GM19468 (cell line): ENCODE measurements at regions not wholly inside any gene's neighbourhood (a gene's known extent, or its start where the extent isn't known, plus 50 kb on each side); places are given as distances from the start of the nearest gene placed in this dataset.

Experiments used
- ATAC-seq: cut with Tn5 transposase; IDR thresholded peaks from one replicate; pipeline ENCODE4 v1.9.1; 2021; ENCODE audit warnings: mild to moderate bottlenecking, moderate library complexity, moderate number of reproducible peaks; ENCODE audit not compliant: unreplicated experiment; ENCODE audit errors: extremely low read depth

DNA sequence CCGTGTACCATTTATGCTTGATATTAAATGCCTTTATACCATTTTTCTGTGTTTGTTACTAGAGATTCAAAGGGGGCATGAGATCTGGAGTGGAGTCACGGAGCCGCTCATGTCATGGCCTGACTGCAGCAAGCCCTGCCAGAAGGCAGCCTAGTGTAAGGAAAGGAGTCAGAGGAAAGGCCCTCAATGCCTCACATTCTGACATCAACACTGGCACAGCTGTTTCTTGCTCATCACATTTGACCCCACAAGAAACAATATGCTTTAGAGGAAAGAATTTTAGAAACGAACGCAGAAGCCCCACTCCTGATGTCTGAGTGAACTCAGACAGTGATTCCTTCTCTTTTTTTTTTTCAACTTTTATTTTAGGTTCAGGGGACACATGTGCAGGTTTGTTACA is 322.4 kb upstream of the CPEB2 start:
- ATAC-seq, result no peak

DNA sequence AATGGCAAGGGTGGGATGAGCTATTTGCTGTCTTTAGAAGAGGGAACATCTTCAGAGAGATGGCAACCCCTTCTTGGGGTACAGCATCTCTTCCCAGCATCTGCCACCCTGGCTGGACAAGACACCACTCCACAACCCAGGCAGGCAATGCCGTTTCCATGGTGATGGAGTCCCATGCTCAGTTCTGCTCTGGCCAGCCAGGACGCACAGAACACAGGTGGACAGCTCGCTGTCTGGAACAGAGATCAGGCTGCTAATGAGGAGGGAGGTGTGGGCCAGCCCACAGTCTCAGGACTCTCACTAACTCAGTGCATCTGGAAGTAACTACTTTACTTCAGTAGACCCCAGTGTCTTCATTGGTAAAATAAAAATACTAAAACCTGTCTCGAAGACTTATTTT is 321.0 kb upstream of the CPEB2 start:
- no peak for ATAC-seq

DNA sequence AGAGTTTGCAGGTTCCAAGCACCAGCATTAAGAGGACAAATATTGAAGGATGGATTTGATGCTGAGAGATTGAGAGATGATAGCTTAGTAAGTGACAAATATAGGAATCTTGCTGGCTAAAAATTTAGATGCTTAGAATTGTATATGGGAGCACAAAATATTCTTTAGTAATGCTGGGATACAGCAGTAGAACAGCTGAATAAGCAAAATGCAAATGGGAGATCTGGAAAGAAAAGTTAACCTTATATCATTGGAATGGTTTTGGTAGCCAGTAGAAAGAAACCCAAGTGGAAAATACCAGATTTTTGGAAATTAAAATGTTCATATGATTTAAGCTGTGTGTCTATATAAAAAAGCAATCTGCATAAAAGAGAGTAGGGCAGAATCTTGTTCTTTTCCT is 308.6 kb upstream of the CPEB2 start:
- ATAC-seq, result no peak

DNA sequence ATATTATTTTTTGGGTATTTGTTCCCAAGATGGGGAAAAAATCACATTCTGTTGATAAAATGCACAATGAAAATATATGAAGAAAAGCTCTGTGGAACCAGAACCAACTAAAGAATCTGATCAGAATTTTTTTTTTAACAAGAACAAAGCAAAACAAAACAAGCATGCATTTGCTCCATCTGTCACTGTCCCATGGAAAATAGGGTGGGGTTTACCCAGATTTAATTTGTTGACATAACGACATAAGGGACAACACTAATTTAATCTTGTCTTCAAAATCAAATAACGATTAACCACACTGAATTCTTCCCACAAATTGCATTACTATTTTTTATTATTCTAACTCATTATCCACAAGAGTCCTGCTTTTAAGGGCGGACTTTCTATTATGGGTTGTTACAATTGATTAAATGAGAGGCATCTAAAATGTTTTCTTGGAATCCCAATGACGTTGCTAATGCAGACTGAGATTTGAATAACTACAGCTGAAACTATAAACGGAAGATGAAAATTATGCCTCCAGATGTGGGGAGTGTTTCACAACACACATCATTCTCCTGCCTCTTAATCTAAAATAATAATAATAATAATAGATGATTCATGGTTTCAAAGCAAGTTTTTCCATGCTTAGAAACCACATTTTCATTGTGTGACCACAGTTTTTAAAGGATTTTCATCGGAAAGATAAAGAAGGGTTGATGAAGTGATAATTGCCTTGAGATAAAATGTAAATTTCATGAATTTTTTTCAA is 307.0 kb upstream of the CPEB2 start:
- ATAC-seq, result no peak

DNA sequence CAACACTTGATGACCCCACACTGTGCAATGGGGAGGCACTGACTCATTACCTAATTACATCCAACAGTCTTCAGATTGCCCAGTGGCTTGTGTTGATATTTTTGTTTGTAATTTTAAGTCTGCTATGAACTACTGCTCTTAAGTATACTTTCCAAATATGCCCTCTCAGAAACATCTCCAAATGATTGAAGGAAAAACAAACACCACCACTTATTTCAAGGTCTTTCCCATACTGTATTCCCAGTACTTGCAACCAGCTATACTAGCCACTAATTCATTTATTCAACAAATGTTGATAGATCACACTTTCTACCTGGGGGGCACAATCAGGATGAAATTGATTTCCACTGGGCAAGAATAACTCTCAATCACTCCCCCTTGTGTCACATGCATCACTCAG is 302.2 kb upstream of the CPEB2 start:
- no peak for ATAC-seq

DNA sequence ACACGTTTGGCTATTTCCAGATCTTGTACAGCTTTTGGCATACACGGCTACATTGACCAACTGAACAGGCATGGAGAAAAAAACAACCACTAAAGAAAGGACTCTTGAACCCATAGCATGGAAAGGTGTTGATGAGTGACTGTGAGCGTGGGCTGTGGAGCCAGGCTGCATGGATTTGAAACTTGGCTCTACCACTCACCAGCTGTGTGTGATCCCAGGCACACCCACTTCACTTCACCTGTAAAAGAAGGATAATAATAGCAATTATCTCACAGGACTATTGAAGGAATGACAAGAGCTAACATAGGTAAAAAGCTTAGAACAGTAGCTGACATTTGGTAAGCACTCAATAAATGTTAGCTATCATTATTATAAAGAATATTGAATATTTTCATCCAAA is 301.7 kb upstream of the CPEB2 start:
- no peak for ATAC-seq

DNA sequence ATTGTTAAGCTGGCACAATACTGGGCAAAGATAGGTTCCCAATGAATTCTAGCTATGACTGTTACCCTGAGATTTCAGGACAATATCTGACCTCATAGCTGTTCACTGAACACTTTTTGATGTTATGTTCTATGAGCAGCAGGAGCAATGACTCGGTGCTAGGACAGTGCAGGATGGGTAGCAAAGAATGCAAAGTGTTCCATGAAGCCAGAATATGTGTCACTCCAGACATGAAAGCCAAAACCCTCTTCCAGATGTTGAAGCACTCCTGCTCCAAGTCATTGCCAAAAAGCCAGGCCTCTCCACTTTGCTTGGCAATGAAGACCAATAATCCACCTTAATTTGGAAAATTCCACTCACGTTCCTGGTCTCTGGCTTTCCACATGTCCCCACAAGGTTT is 300.9 kb upstream of the CPEB2 start:
- ATAC-seq, result no peak

DNA sequence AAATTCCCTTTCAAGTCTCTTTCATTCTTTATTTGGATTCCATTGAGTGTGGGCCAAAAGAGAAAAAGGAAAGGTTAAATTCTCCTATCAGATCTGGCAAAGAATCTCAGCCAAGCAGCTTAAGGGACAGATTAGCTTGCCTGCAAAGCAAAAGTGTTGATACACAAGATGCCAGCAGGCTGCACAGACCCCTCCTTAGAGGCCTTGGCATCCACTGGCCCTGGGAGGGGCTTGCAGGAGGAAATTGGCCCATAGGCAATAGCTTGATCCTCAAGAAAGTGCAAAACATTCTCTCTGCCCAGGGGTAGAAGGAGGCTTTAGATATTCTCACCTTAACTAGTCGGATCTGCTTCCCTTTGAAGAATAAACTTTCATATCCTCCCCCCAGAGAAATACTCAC is 300.4 kb upstream of the CPEB2 start:
- ATAC-seq, result no peak

DNA sequence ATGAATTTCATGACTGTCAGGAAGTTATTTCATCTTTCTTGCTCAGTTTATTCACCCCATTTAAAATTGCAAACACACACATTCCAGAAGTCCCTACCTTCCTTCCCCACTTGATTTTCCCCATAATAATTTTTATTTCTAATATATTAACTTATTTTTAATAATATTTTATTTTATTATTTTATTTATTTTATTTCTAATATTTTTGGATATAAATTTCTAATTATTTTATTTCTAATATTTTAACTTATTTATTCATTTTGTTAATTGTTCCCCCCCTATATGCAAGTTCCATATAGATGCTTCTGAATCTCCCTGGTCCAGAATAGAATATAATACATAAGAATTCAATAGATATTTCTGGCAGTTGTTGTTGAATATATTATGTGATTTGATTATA is 293.7 kb upstream of the CPEB2 start:
- ATAC-seq, result no peak

DNA sequence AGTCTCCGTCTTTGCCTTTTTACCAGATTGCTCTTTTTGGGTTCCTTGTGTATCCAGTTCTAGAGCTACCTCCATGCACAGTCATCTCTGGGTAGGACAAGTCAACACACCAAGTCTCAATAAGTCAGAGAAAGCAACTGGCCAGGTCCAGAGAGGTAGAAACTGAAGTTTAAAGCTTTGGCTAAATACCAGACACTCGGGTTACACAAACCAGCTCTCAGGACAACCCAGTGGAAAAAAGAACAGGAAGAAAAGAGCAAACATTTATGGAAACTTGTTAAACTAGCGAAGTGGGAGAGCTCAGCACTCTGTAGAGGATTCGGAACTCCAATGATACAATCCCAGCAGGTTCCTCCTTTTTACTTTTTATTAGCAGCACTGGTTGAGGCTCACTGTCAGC is 291.0 kb upstream of the CPEB2 start:
- no peak for ATAC-seq

DNA sequence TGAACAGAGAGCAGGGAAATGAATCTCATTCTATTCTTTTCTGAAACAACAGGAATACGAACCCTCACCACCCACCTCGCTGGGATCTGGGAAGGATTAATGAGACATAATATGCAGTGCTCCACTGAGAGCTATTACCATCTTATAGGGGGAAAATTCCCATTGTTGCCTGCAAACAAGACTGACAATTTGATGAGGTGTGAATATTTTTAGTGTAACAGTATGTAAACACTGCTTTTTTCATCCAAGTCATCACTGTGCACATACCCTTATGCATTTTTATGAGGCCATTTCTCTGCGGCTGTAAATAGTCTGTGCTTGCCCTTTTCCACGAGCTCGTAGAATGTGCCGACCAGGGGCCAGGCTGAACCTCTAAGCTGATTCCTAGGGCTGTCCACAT is 285.6 kb upstream of the CPEB2 start:
- ATAC-seq, result no peak

DNA sequence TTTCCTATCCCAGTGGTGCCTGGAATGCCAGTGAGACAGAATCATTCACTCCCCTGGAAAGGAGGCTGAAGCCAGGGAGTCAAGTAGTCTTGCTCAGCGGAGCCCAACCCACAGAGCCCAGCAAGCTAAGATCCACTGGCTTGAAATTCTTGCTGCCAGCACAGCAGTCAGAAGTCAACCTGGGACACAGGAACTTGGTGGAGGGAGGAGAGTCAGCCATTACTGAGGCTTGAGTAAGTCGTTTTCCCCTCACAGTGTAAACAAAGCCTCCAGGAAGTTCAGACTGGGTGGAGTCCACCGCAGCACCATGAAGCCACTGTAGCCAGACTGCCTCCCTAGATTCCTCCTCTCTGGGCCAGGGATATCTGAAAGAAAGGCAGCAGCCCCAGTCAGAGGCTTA is 283.2 kb upstream of the CPEB2 start:
- no peak for ATAC-seq

DNA sequence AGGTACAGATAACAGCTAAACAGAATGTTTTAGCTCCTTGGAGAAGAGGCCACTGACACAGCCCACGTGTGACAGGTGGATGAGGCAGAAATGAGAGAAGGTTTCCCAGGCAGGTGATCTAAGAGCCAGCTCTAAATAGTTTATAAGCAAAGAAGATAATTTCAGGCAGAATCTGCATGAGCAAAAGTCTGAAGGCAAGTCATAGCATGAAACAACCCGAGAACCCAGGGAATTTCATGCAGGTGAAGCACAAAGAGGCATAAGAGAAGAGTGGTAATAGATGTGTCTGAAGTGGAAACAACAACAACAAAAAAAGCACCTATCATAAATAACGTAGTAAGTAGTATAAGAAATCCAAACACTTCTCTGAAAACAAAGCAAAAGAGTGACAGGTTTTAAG is 275.8 kb upstream of the CPEB2 start:
- ATAC-seq, result no peak

DNA sequence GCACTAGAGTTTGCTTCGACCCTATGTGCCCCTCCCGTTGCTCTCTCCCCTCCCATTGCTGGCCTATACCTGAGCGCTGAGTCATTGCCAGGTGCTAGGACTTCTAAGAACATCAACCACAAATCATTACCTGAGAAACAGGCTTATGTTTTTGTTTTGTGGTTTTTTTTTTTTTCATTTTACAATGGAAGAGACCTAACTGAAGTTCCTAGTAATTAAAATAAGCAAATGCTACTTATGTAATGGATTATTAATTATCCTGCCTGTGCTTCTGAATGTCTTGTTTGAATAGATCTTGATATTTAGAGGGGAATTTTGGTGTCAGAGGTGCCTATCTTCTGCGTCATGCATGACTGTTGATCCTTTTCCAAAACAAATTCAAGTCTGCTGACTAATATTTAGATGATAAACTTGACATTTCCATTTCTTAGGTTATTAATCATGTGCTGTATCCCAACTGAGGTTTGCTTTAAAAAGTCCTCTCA is 275.4 kb upstream of the CPEB2 start:
- no peak for ATAC-seq

DNA sequence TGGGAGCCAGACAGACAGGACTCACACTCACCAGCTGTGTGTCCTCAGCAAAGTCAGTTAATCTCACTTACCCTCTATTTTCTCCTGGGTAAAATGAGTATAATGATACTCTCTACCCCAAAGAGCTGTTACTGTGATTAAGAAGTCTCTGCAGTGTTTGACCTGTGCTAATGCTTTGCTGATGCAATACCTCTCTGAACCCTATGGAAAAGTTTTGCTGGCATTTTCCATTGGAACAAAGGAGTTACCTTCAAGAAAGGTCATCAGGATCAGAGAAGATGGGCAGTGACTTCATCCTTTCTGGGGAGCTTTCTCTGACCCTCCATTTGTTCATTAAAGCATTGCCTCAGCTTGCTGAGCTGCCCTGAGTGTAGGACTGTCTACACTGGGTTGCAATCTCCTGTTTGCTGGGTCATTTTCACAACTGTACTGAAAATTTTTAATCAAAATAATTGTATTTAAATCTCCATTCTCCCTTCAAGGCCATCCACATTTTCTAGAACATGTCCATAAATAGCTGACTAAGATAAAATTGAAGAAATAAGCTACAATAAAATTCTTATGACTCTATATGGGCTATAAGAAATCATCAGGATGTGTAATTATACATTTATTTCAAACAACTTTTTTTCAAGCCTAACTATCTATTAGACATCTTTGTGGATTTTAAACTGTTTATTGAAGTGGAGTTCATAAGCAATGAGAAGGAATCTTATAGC is 272.8 kb upstream of the CPEB2 start:
- ATAC-seq, result no peak

DNA sequence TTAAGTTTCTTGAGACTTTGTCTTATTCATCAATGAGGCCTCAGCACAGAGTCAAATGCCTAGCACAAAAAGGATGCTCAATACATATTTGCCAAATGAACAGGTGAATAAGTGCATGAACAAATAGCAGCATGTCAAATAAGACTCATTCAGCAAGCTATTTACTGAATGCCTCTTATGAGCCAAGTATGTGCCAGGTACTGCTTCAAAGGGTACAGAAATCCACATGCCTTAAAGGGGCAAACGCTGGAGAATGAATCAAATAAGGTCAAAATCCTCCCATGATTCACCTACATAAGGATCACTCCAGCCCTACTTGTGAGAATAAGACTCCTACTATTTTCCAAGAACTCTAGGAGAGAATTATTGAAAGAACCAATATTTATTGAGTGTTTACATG is 260.2 kb upstream of the CPEB2 start:
- ATAC-seq, result no peak

DNA sequence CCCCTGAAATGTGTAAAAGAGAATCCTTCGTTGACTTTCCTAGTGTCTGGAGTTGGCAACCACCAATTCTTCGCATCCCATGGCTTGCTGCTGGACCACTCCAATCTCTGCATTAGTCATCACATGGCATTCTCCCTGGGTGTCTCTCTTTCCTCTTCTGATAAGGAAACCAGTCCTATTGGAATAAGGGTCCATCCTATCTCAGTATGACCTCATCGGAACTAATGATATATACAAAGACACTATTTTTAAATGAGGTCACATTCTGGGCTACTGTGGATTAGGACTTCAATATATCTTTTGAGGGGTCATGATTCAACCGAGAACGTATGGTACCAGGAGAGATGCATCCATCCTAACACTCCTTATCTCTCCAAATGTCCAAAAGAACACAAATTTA is 259.1 kb upstream of the CPEB2 start:
- no peak for ATAC-seq

DNA sequence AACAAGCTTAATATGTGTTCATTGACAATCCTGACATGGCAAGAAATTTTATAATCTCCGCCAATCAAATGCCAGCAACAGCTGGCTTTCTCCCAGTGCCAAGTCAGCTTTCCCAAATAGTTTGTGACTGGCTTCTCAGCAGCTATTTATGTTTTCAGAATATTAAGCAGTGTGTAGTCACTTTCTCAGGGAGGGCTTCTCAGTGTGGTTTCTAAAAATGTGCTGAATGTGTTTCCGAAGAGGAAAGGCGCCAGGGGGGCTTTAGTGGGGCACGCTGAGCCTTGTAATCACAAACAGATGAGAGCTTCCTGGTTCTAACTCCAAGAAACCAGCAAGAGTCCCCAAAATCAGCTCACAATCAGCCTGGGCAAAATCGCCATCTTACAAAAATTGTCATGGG is 258.7 kb upstream of the CPEB2 start:
- no peak for ATAC-seq

DNA sequence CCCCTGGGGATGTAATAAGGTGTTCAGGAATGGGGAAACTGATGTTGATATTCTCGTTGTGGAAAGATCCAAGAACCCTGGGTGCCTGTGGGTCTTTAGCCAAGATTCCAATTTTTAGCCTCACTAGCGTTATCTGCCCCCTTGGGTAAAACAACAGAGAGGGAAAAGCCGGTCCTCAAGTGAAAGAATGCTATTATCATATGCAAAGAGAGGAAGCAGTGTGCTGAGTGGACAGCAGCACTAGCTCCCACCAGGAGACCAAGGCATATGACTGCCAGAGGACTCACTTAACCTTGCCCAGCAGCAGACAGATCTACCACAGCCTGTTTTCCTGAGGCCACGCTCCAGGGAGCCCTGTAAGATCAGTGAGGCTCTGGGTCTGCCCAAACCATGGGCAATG is 257.9 kb upstream of the CPEB2 start:
- ATAC-seq, result no peak

DNA sequence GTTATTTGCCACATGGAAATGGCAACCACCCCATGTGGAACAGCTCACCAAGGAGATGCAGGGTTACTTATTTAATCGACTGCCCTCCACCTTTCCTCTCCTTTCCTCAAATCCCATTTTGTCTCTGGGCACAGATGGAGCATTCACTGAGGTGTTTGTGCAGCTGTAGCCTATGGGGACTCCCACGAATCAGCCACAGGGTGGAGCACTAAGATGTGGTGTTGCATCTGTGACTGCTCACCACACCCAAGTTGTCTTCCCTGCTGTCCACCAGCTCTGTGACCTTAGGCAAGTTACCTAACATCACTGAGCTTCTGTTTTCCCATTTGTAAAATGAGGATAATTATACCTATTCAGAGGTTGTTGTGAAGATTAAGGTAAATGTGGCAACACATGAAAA is 252.4 kb upstream of the CPEB2 start:
- ATAC-seq, result no peak

DNA sequence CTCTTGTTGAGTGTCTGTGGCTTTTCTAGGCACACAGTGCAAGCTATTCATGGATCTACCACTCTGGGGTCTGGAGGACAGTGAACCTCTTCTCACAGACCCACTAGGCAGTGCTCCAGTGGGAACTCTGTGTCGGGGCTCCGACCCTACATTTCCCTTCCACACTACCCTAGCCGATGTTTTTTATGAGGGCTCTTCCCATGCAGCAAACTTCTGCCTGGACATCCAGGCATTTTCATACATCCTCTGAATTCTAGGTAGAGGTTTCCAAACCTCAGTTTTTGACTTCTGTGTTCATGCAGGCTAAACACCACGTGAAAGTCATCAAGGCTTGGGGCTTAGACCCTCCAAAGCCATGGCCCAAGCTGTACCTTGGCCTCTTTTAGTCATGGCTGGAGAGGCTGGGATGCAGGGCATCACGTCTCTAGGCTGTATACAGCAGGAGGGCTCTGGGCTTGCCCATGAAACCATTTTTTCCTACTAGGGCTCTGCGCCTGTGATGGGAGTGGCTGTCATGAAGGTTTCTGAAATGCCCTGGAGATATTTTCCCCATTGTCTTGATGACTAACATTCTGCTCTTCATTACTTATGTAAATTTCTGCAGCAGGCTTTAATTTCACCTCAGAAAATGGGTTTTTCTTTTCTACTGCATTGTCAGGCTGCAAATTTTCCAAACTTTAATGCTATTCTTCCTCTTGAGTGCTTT is 249.8 kb upstream of the CPEB2 start:
- no peak for ATAC-seq
